Fibroblast of villous mesenchyme (primary cell): ENCODE measurements at regions not wholly inside any gene's neighbourhood (a gene's known extent, or its start where the extent isn't known, plus 50 kb on each side); places are given as distances from the start of the nearest gene placed in this dataset.

Experiments used
- DNase-seq: peaks from one replicate; pipeline ENCODE4 v3.0.0-alpha.2; 2010; ENCODE audit warnings: low read depth
- H3K4me3 ChIP-seq: 2 replicates; pipeline ENCODE4 v1.5.1; 2011; ENCODE audit warnings: low read depth, mild to moderate bottlenecking, low read length
- TF ChIP-seq, protein P1 (sequence below): IDR thresholded peaks from 2 replicates; pipeline ENCODE4 v1.5.1; 2012; ENCODE audit warnings: low read depth, mild to moderate bottlenecking, low read length; ENCODE audit not compliant: insufficient read depth

DNA sequence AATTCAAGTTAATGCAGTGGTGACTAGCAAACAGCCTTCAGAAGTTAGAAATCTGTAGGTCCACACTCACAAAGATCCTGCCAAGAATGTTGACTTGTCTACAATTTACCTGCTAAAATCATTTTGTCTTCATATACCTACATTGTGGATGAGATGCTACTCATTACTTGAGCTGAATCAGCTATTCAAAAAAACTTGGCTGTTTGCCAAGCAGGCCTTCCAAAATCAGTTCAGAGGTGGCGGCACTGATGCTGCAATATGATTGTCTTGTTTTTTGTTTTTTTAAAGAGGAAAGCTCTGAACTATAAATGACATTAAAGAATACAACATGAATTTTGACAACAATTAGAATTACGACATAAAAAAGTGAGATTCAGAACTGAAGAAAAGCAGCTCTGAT is 354.7 kb upstream of the KHDRBS2 start:
- TF ChIP-seq, protein P1, sequence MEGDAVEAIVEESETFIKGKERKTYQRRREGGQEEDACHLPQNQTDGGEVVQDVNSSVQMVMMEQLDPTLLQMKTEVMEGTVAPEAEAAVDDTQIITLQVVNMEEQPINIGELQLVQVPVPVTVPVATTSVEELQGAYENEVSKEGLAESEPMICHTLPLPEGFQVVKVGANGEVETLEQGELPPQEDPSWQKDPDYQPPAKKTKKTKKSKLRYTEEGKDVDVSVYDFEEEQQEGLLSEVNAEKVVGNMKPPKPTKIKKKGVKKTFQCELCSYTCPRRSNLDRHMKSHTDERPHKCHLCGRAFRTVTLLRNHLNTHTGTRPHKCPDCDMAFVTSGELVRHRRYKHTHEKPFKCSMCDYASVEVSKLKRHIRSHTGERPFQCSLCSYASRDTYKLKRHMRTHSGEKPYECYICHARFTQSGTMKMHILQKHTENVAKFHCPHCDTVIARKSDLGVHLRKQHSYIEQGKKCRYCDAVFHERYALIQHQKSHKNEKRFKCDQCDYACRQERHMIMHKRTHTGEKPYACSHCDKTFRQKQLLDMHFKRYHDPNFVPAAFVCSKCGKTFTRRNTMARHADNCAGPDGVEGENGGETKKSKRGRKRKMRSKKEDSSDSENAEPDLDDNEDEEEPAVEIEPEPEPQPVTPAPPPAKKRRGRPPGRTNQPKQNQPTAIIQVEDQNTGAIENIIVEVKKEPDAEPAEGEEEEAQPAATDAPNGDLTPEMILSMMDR, result no peak
- H3K4me3 ChIP-seq, result no peak overlapping the region
- no peak for DNase-seq

DNA sequence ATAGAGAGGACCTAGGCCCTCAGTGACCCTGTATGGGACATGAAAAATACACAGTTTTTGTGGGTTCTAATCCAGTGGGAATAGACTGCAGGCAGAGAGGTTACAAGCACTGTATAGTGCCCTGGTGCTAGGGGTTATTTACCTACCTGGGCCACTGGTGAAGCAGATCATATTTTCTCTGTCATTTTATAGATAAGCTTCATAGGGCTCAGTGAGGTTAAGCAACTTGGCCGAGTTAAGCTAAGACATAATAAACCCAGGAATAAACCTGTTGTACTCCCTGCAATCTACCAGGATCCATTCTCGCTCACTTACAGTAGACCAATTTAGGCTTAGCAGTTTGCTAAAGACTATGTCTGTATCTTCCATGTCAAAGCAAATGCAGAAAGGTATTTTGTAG is 340.6 kb upstream of the KHDRBS2 start:
- H3K4me3 ChIP-seq, result no peak overlapping the region
- DNase-seq, result no peak
- TF ChIP-seq, protein P1, result no peak

DNA sequence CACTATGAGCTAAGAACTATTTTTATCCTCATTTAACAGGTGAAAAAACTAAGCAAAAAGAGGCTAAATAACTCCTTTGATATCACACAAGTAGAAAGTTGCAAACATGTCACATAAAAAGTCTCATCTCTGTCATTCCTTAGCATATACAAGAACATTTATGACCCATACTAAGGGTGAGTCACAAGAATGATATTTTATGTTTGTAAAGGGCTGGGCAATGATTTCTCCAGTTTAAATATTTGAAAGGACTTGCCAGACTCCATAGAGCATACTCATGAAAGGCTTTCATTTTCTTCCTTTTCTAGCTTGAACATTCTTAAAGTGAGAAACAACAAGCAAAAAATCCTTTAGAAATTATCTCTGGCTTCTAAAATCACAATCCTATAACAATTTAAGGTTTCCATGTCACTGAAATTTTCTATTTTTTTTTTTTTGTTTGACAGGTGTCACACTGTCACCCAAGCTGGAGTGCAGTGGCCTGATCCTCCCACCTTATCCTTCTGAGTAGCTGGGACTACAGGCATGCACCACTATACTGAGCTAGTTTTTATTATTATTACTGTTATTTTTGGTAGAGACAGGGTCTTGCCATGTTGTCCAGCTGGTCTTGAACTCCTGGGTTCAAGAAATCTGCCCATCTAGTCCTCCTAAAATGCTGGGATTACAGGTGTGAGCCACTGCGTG is 338.0 kb upstream of the KHDRBS2 start:
- TF ChIP-seq, protein P1, result no peak
- no peak for DNase-seq
- no peak overlapping the region for H3K4me3 ChIP-seq

DNA sequence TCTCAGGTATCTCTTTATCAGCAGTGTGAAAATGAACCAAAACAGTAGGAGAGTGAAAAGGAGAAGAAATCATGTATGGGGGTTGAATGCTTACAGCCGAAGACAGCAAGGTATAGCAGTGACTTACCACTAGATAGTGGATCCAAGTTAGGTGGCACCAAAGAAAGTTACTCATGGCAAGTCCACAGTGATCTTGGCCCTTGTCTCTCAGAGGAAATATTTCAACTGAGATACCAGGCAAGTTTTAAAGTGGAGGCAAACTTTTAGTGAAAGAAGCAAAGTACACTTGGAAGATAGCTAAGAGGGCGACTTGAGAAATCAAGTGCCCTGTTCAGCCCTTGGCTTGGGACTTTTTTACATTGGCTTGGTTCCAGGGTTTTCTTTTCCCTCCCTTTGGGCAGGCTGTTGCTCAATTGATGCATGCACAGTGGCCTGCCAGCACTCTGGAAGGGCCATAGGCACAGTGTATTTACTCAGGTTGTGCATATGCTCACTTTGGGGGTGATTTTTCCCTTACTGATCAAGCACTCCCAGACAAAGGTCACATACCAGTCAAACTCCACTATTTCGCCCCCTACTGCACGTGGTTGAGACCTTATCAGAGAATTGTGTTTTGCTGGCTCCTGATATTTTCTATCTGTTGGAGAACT is 329.5 kb upstream of the KHDRBS2 start:
- H3K4me3 ChIP-seq, result no peak overlapping the region
- TF ChIP-seq, protein P1, result no peak
- DNase-seq, result no peak

DNA sequence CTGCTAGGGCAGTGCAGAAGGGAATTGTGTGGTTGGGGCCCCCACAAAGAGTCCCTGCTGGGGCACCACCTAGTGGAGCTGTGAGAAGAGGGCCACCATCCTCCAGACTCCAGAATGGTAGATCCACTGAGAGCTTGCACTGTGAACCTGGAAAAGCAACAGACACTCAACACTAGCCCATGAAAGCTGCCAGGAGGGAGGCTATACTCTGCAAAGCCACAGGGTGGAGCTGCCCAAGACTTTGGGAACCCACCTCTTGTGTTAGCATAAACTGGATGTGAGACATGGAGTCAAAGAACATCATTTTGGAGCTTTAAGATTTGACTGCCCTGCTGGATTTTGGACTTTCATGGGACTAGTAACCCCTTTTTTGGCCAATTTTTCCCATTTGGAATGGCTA is 328.4 kb upstream of the KHDRBS2 start:
- TF ChIP-seq, protein P1, result no peak
- DNase-seq, result no peak
- H3K4me3 ChIP-seq, result no peak overlapping the region

DNA sequence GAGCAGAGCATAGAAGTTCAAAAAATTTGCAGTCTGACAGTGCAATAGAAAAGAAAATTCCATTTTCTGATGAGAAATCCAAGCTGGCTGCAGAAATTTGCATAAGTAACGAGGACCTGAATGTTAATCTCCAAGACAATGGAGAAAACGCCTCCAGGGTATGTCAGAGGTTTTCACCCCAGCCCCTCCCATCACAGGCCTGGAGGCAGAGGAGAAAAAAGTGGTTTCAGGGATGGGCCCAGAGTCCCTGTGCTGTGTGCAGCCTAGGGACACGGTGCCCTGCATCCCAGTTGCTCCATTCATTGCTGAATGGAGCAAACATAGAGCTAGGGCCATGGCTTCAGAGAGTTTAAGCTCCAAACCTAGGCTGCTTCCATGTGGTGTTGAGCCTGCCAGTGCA is 327.9 kb upstream of the KHDRBS2 start:
- no peak for DNase-seq
- TF ChIP-seq, protein P1, result no peak

DNA sequence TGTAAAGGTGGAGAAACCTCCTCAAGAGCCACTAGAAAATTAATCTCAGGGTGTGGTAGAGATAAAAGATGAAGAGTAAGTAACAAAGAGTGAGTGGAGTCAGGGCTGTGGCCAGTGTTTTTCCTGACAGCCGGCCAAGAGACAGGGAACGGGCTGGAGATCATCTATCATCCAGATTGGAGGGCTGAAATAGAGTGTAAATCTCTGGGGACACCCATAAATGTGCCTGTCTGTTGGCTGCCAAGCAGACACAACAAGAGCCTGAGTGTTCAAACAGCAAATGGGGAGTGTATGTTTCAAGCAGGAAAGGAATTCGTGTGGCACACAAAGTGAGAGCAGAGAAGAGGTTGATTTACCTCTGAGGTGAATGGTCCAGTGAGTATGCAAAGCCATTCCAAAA is 326.4 kb upstream of the KHDRBS2 start:
- TF ChIP-seq, protein P1, result no peak
- H3K4me3 ChIP-seq, result no peak overlapping the region
- DNase-seq, result no peak

More for the DNA sequence above, 327.9 kb upstream of the KHDRBS2 start:
- H3K4me3 ChIP-seq, result no peak overlapping the region
